PFSK-1 (cell line): ENCODE measurements at regions not wholly inside any gene's neighbourhood (a gene's known extent, or its start where the extent isn't known, plus 50 kb on each side); places are given as distances from the start of the nearest gene placed in this dataset.

ENCODE experiments used
- POLR2AphosphoS5 ChIP-seq: IDR thresholded peaks from 2 replicates; pipeline ENCODE4 v1.6.1; 2012; ENCODE audit warnings: low read depth, mild to moderate bottlenecking, control low read depth, low read length, moderate library complexity
- TAF1 ChIP-seq: IDR thresholded peaks from 2 replicates; pipeline ENCODE4 v1.6.1; 2012; ENCODE audit warnings: low read length, control low read depth, borderline replicate concordance; ENCODE audit not compliant: insufficient read depth

DNA sequence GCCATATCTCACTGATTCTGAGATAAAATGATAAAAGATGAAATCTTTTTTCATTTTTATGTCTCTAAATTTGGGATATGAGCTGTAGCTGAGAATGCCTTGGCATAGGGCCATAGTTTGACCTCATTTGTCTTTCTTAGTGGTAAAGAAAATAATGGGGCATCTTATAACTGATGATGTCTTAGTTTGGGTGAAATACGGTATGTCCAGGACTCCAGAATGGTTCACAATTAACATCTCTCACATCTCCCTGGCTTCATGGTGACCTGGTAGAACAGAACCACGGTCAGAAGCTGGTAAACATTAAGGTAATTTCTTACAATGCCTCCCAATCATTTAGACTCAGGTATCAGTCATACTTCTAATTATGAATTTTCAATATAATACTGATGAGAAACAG is 250.8 kb downstream of the MAT2B start:
- no peak for TF ChIP-seq TAF1
- TF ChIP-seq POLR2AphosphoS5, result no peak
